Ishikawa (cell line): ENCODE measurements at regions not wholly inside any gene's neighbourhood (a gene's known extent, or its start where the extent isn't known, plus 50 kb on each side); places are given as distances from the start of the nearest gene placed in this dataset.

Source experiments
- CEBPB ChIP-seq: IDR thresholded peaks from 2 replicates; pipeline ENCODE4 v1.6.1; 2012
- CREB1 ChIP-seq: IDR thresholded peaks from 2 replicates; pipeline ENCODE4 v1.6.1; 2012; ENCODE audit warnings: low read depth
- EGR1 ChIP-seq: IDR thresholded peaks from 2 replicates; pipeline ENCODE4 v1.6.1; 2012
- EP300 ChIP-seq: IDR thresholded peaks from 2 replicates; pipeline ENCODE4 v1.6.1; 2012; ENCODE audit warnings: borderline replicate concordance
- FOXM1 ChIP-seq: IDR thresholded peaks from 2 replicates; pipeline ENCODE4 v1.6.1; 2012; ENCODE audit warnings: low read depth, borderline replicate concordance
- NFIC ChIP-seq: IDR thresholded peaks from 2 replicates; pipeline ENCODE4 v1.6.1; 2012
- RAD21 ChIP-seq: IDR thresholded peaks from 2 replicates; pipeline ENCODE4 v1.6.1; 2012; ENCODE audit warnings: low read depth
- TAF1 ChIP-seq: IDR thresholded peaks from 2 replicates; pipeline ENCODE4 v1.6.1; 2012; ENCODE audit warnings: low read depth, mild to moderate bottlenecking
- TCF12 ChIP-seq: IDR thresholded peaks from 2 replicates; pipeline ENCODE4 v1.6.1; 2012; ENCODE audit warnings: low read depth
- TEAD4 ChIP-seq: IDR thresholded peaks from 2 replicates; pipeline ENCODE4 v1.6.1; 2012
- YY1 ChIP-seq: IDR thresholded peaks from 2 replicates; pipeline ENCODE4 v1.6.1; 2012; ENCODE audit warnings: low read depth
- ZBTB7A ChIP-seq: IDR thresholded peaks from 2 replicates; pipeline ENCODE4 v1.6.1; 2012; ENCODE audit warnings: low read depth
- TF ChIP-seq, protein P1 (sequence below): IDR thresholded peaks from 2 replicates; pipeline ENCODE4 v1.6.1; 2012
- TF ChIP-seq, protein P2 (sequence below): IDR thresholded peaks from 2 replicates; pipeline ENCODE4 v1.6.1; 2012
- TF ChIP-seq, protein P3 (sequence below): IDR thresholded peaks from 2 replicates; pipeline ENCODE4 v1.6.1; 2012; ENCODE audit warnings: low read depth, mild to moderate bottlenecking

DNA sequence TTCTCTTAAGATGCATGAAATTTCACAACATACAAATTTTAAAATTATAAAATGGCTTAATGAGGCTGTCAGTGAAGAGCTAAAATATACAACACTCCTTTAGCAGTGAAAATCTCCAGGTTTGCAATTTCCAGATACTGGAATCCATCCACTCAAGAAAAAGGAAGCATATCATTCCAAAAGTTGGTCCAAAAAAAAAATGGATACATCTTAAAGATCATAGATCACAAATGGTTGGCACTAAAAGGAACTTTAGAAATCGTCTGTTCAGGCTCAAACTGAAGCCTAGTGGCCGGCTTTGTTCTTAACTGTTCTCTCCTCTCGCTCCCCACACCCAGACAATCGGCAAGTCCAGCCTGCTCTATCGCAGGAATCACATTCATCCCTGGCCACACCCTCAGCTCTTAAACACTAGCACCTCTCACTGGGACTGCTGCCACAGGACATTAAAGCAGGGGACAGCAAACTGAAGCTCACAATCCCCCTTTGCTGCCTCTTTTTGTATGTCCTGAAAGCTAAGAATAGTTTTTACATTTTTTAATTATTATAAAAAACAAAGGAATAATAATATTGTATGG is 130.3 kb upstream of the CDIN1 start:
- no peak for TF ChIP-seq TEAD4
- TF ChIP-seq NFIC: no peak

DNA sequence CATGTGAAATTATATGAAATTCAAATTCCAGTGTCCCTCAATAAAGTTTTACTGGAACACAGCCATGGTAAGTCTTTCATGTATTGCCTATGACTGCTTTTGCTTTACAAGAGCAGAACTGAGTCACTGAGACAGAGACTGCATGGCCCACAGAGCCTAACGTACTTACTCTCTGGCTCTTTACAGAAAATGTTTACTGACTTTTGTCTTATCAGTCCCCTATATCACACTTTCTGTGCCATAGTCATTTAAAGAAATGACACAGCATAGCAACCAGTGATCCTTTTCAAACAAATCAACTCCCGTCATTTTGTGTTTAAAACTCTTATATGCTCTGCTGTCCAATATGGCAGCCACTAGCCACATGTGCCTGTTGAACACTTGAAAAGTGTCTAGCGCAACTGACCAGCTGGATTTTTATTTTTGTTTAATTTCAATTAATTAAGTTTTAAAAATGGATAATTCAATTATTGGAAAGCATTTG is 129.7 kb upstream of the CDIN1 start:
- TF ChIP-seq ZBTB7A: no peak
- TF ChIP-seq TEAD4: no peak
- TF ChIP-seq, protein P1, sequence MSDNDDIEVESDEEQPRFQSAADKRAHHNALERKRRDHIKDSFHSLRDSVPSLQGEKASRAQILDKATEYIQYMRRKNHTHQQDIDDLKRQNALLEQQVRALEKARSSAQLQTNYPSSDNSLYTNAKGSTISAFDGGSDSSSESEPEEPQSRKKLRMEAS: no peak

DNA sequence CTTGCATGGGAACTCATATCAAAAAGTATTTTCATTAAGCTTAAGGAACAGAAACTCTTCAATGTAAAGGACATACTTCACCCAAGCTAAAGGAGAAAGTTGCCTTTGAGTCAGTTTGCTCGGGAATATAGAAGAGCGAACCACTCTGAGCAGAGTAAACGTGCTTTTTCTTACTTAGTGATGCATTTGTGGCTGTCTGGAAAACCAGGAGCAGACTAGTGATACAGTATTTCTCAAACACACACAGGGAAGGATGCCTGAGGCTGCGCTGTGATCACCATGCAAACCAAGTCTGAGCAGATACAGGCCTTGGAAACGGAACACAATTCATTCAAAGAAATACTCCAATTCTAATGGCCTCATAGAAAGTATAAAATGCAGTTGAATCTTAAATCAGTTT is 121.0 kb upstream of the CDIN1 start:
- no peak for TF ChIP-seq EP300
- TF ChIP-seq, protein P1: no peak
- no peak for TF ChIP-seq EGR1
- no peak for TF ChIP-seq FOXM1
- TF ChIP-seq, protein P2, sequence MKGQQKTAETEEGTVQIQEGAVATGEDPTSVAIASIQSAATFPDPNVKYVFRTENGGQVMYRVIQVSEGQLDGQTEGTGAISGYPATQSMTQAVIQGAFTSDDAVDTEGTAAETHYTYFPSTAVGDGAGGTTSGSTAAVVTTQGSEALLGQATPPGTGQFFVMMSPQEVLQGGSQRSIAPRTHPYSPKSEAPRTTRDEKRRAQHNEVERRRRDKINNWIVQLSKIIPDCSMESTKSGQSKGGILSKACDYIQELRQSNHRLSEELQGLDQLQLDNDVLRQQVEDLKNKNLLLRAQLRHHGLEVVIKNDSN: no peak
- TF ChIP-seq ZBTB7A: no peak
- no peak for TF ChIP-seq RAD21
- TF ChIP-seq YY1: no peak
- TF ChIP-seq NFIC: no peak
- TF ChIP-seq TCF12: no peak

DNA sequence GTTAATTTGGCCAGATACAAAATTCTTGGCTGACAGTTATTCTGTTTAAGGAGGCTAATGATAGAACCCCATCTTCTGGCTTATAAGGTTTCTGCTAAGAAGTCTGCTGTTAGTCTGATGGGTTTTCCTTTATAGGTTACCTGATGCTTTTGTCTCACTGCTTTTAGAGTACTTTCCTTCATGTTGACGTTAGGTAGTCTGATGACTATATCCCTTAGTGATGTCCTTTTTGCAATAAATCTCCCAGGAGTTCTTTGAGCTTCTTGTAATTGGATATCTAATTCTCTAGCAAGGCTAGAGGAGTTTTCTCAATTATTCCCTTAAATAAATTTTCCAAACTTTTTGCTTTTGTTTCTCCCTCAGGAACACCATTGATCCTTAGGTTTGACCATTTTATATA is 114.1 kb upstream of the CDIN1 start:
- TF ChIP-seq RAD21: no peak
- TF ChIP-seq TCF12: no peak
- TF ChIP-seq, protein P3, sequence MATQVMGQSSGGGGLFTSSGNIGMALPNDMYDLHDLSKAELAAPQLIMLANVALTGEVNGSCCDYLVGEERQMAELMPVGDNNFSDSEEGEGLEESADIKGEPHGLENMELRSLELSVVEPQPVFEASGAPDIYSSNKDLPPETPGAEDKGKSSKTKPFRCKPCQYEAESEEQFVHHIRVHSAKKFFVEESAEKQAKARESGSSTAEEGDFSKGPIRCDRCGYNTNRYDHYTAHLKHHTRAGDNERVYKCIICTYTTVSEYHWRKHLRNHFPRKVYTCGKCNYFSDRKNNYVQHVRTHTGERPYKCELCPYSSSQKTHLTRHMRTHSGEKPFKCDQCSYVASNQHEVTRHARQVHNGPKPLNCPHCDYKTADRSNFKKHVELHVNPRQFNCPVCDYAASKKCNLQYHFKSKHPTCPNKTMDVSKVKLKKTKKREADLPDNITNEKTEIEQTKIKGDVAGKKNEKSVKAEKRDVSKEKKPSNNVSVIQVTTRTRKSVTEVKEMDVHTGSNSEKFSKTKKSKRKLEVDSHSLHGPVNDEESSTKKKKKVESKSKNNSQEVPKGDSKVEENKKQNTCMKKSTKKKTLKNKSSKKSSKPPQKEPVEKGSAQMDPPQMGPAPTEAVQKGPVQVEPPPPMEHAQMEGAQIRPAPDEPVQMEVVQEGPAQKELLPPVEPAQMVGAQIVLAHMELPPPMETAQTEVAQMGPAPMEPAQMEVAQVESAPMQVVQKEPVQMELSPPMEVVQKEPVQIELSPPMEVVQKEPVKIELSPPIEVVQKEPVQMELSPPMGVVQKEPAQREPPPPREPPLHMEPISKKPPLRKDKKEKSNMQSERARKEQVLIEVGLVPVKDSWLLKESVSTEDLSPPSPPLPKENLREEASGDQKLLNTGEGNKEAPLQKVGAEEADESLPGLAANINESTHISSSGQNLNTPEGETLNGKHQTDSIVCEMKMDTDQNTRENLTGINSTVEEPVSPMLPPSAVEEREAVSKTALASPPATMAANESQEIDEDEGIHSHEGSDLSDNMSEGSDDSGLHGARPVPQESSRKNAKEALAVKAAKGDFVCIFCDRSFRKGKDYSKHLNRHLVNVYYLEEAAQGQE: no peak
- no peak for TF ChIP-seq ZBTB7A
- no peak for TF ChIP-seq CREB1
- no peak for TF ChIP-seq EGR1
- TF ChIP-seq, protein P2: no peak
- TF ChIP-seq, protein P1: no peak
- TF ChIP-seq YY1: no peak
- TF ChIP-seq TAF1: no peak
- TF ChIP-seq FOXM1: no peak
- no peak for TF ChIP-seq TEAD4
- TF ChIP-seq CEBPB: no peak
- no peak for TF ChIP-seq EP300
- no peak for TF ChIP-seq NFIC

DNA sequence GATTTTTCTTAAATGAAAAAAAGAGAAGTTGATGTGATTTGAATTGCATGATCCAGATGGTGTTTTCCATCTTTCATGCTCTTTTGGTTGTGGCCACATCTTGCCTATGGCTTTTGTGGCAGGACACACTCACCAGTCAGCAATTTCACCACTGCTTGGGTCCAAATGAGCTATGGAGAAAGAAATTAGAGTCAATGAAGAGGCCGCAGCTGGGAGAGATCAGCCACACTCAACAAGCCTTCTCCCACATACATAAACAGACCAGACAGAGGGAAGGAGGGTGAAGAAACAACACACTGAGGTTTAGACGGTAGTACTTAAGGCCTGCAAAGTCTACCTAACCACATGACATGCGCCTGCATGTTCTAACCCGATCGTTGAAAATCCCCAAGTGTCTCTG is 110.7 kb upstream of the CDIN1 start:
- TF ChIP-seq NFIC (no peak), ZBTB7A (no peak), FOXM1 (no peak), YY1 (no peak), CREB1 (no peak), CEBPB (no peak), TCF12 (no peak), EGR1 (no peak), TEAD4 (no peak), TAF1 (no peak), EP300 (no peak), RAD21 (no peak)
- TF ChIP-seq, protein P3: no peak
- TF ChIP-seq, protein P2: no peak
- TF ChIP-seq, protein P1: no peak
